Neural crest cell (in vitro differentiated cells): ENCODE measurements at regions not wholly inside any gene's neighbourhood (a gene's known extent, or its start where the extent isn't known, plus 50 kb on each side); places are given as distances from the start of the nearest gene placed in this dataset.
"Not testable (repeated sequence)": the region's sequence is repeated elsewhere in the genome, so short reads cannot be mapped to it uniquely, and the experiment has no call there.

Experiments
- DNase-seq: peaks from one replicate; pipeline ENCODE4 v3.0.0; 2021; ENCODE audit warnings: low read depth, mixed read lengths, low spot score
- H3K27ac Mint-ChIP-seq: one replicate; pipeline ENCODE4 v1.8.0; 2021; ENCODE audit warnings: mild to moderate bottlenecking, mixed read lengths; ENCODE audit not compliant: unreplicated experiment
- H3K27me3 Mint-ChIP-seq: 2 replicates; pipeline ENCODE4 v1.8.0; 2021; ENCODE audit warnings: low read depth, mild to moderate bottlenecking, mixed read lengths
- H3K36me3 Mint-ChIP-seq: 2 replicates; pipeline ENCODE4 v1.8.0; 2021; ENCODE audit warnings: low read depth, mild to moderate bottlenecking, mixed read lengths
- H3K4me1 Mint-ChIP-seq: 2 replicates; pipeline ENCODE4 v1.8.0; 2021; ENCODE audit warnings: mixed read lengths
- H3K4me3 Mint-ChIP-seq: one replicate; pipeline ENCODE4 v1.8.0; 2021; ENCODE audit warnings: mild to moderate bottlenecking, mixed read lengths
- H3K9me3 Mint-ChIP-seq: 2 replicates; pipeline ENCODE4 v1.8.0; 2021; ENCODE audit warnings: mixed read lengths
- TF ChIP-seq, protein P1 (sequence below): fragments of 200-600 bp; sonication (generic); conservative IDR thresholded peaks from 2 replicates; pipeline ENCODE4 v1.5.0; 2021; ENCODE audit warnings: antibody characterized with exemption, mild to moderate bottlenecking

DNA sequence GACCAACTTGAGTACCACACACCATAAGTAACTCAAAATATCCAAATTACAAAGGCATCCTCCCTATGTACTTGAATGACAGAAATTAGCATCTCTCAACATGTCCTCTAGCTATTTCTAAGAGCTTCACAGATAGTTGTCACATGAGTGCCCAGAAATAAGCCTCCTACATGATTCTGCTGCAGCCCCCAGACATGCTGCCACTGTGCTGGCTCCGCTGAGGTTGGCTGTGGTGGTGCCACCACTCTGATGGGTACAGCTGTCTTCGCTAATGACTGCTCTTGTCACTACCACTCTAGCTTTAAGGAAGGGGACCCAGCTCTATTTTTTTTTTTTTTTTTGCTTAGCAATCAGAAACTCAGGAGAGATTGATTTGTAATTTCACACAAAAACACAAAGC is 256.0 kb downstream of the GRXCR1 start:
- Mint-ChIP-seq H3K9me3 (peaks cover 3% of the 10 kb centered on the region), H3K36me3 (no peaks in the 10 kb centered on the region), H3K4me3 (no peak overlapping the region), H3K27me3 (peaks cover 11% of the 10 kb centered on the region), H3K4me1 (no peaks in the 10 kb centered on the region), H3K27ac (no peak overlapping the region)
- TF ChIP-seq, protein P1, sequence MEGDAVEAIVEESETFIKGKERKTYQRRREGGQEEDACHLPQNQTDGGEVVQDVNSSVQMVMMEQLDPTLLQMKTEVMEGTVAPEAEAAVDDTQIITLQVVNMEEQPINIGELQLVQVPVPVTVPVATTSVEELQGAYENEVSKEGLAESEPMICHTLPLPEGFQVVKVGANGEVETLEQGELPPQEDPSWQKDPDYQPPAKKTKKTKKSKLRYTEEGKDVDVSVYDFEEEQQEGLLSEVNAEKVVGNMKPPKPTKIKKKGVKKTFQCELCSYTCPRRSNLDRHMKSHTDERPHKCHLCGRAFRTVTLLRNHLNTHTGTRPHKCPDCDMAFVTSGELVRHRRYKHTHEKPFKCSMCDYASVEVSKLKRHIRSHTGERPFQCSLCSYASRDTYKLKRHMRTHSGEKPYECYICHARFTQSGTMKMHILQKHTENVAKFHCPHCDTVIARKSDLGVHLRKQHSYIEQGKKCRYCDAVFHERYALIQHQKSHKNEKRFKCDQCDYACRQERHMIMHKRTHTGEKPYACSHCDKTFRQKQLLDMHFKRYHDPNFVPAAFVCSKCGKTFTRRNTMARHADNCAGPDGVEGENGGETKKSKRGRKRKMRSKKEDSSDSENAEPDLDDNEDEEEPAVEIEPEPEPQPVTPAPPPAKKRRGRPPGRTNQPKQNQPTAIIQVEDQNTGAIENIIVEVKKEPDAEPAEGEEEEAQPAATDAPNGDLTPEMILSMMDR, result no peak
- no peak for DNase-seq

DNA sequence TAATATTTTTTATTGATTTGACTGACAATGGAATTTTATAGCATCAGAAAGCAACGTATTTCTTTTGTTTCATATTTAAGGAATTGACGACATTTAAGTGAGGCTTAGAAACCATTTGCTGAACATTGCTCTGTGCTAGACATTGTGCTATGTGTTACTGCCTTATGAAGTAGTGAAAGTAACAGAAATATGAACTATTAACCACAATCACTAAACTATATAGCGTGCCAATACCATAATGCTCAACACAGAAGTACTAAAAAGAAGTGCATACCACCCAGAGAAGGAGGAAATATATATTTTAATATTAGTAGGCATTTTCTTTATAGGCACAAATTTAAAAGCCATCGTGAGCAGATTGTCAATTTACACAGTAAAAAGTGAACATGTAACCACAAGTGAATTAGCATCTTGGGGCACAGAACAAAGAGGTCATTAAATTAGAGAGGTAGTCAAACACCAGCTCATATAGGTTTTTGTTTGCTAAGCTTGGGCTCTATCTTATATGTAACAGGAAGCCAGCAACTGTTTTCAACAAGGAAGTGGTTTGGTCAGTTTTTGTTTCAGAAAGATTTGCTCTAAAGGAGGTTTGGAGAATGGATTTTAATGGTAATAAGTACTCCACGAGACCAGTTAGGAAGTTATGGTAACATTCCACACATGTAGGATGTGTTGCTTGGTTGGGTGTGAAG is 270.7 kb downstream of the GRXCR1 start:
- TF ChIP-seq, protein P1, result no peak
- Mint-ChIP-seq H3K4me1 (no peaks in the 10 kb centered on the region), H3K4me3 (no peak overlapping the region), H3K9me3 (no peaks in the 10 kb centered on the region), H3K27ac (no peak overlapping the region), H3K27me3 (no peaks in the 10 kb centered on the region), H3K36me3 (no peaks in the 10 kb centered on the region)
- DNase-seq, result no peak

DNA sequence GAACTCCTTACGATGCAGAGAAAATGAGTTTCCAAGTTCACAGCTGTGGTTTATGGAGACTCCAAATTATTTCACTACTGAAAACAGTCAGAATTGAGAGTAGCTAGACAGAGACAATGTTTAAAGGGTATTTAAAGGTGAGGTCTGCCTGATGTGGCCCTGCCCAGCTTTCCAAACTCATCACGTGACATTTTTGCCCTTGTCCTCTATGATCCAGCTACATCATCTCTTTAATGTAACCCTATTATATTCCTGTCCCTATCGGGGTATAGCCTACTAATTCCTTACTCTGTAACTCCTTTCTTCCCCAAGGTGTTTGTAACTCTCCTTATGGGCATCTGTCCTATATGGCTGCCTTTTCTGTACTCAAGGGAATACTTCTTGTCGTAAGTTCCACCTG is 297.2 kb downstream of the GRXCR1 start:
- DNase-seq, result no peak
- TF ChIP-seq, protein P1, result no peak
- H3K27me3 Mint-ChIP-seq, result peaks cover 10% of the 10 kb centered on the region
- H3K4me1 Mint-ChIP-seq, result no peaks in the 10 kb centered on the region
- H3K36me3 Mint-ChIP-seq, result no peaks in the 10 kb centered on the region
- no peak overlapping the region for H3K4me3 Mint-ChIP-seq
- H3K9me3 Mint-ChIP-seq, result no peaks in the 10 kb centered on the region
- no peak overlapping the region for H3K27ac Mint-ChIP-seq

DNA sequence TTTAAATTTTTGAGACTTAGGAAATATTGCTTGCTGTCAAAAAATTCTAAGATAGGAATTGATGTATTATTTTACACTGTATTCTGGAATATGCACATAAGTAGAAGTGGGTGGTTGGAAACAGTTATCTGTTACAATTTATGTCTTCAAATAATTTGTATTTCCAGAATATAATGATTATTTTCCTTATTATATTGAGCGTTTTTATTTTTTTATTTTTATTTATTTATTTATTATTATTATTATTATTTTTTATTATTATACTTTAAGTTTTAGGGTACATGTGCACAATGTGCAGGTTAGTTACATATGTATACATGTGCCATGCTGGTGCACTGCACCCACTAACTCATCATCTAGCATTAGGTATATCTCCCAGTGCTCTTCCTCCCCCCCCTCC is 320.1 kb downstream of the GRXCR1 start:
- H3K4me1 Mint-ChIP-seq, H3K4me3 Mint-ChIP-seq, DNase-seq, H3K36me3 Mint-ChIP-seq, H3K27me3 Mint-ChIP-seq, H3K9me3 Mint-ChIP-seq, H3K27ac Mint-ChIP-seq: not testable (repeated sequence)

DNA sequence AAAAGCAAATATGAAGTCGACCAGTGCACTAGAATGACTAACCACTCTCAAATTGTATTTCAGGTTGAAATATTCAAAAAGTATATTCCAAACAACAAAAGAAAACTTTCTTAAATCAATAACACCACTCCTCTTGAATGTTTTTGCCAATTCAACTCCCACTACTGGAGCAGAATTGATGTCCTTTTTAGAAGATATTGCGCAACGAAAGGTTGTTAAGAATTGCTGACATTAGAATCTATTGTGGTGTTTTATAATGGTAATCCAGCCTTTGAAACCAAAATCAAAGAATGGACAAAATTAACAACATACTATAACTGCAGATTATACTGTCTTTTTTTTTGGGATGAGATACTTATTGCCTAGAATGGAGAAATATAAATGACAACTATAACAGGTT is 331.3 kb downstream of the GRXCR1 start:
- no peaks in the 10 kb centered on the region for H3K9me3 Mint-ChIP-seq
- H3K36me3 Mint-ChIP-seq, result no peaks in the 10 kb centered on the region
- no peak overlapping the region for H3K4me3 Mint-ChIP-seq
- peaks cover 3% of the 10 kb centered on the region for H3K27me3 Mint-ChIP-seq
- H3K4me1 Mint-ChIP-seq, result no peaks in the 10 kb centered on the region
- TF ChIP-seq, protein P1, result no peak
- no peak overlapping the region for H3K27ac Mint-ChIP-seq
- no peak for DNase-seq

DNA sequence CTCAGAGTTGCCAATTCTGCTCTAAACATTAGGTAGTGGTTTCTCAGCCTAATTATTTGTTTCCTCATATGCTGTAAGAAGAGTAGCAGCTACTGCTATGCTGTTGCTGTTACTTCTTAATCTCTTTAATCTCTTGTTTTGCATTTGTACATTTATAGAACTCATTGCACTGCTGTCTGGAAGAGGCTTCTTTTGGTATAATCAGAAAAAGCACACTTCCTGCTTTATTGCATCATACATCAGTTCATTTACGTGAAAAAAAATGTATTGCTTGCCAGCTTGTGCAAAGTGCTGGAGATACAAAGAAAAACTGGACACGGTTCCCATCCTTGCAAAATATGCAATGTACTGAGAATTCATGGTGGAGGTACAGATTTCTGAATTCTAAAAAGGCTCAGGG is 332.0 kb downstream of the GRXCR1 start:
- Mint-ChIP-seq H3K27ac (no peak overlapping the region), H3K9me3 (no peaks in the 10 kb centered on the region), H3K4me1 (no peaks in the 10 kb centered on the region), H3K4me3 (no peak overlapping the region), H3K36me3 (no peaks in the 10 kb centered on the region), H3K27me3 (peaks cover 3% of the 10 kb centered on the region)
- TF ChIP-seq, protein P1, result no peak
- DNase-seq, result no peak
